ENCODE measurements at regions not wholly inside any gene's neighbourhood (a gene's known extent, or its start where the extent isn't known, plus 50 kb on each side); places are given as distances from the start of the nearest gene placed in this dataset.

- Histone ChIP-seq H3K9ac (ENCODE audit: control insufficient read depth, extremely low read depth, insufficient read depth, low read length) (no peak overlapping the region), H3K9me1 (ENCODE audit: control insufficient read depth, extremely low read depth, insufficient read depth, low read length) (no peaks in the 10 kb centered on the region), H2AFZ (ENCODE audit: control insufficient read depth, low read length) (no peak overlapping the region), H3K9me3 (ENCODE audit: control insufficient read depth, low read depth, low read length) (no peaks in the 10 kb centered on the region), H4K20me1 (ENCODE audit: control insufficient read depth, extremely low read depth, insufficient read depth, low read length) (no peaks in the 10 kb centered on the region), H3K4me3 (ENCODE audit: control insufficient read depth in 2 of 3, extremely low read depth in 1 of 3, insufficient read depth in 2 of 3, low read depth in 1 of 3, low read length in 3 of 3) (no peak overlapping the region), H3K27me3 (ENCODE audit: control insufficient read depth, extremely low read depth, insufficient read depth, low read length) (no peaks in the 10 kb centered on the region), H3K4me1 (ENCODE audit: control insufficient read depth, extremely low read depth, insufficient read depth, low read length) (no peaks in the 10 kb centered on the region), H3K79me2 (ENCODE audit: control insufficient read depth, insufficient read depth, low read length) (no peaks in the 10 kb centered on the region), H3K36me3 (ENCODE audit: control insufficient read depth in 2 of 2, extremely low read depth in 1 of 2, insufficient read depth in 2 of 2, low read length in 2 of 2) (no peaks in the 10 kb centered on the region), H3K27ac (ENCODE audit: control insufficient read depth, insufficient read depth, low read length) (no peak overlapping the region), H3K4me2 (ENCODE audit: control insufficient read depth, extremely low read depth, insufficient read depth, low read depth, low read length) (no peak overlapping the region)
- no peak for TF ChIP-seq EZH2 (IDR thresholded peaks at IDR 0.05; ENCODE audit: low read length)
- TF ChIP-seq, protein P1, sequence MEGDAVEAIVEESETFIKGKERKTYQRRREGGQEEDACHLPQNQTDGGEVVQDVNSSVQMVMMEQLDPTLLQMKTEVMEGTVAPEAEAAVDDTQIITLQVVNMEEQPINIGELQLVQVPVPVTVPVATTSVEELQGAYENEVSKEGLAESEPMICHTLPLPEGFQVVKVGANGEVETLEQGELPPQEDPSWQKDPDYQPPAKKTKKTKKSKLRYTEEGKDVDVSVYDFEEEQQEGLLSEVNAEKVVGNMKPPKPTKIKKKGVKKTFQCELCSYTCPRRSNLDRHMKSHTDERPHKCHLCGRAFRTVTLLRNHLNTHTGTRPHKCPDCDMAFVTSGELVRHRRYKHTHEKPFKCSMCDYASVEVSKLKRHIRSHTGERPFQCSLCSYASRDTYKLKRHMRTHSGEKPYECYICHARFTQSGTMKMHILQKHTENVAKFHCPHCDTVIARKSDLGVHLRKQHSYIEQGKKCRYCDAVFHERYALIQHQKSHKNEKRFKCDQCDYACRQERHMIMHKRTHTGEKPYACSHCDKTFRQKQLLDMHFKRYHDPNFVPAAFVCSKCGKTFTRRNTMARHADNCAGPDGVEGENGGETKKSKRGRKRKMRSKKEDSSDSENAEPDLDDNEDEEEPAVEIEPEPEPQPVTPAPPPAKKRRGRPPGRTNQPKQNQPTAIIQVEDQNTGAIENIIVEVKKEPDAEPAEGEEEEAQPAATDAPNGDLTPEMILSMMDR (optimal IDR thresholded peaks at IDR 0.05 in 1 of 3, IDR thresholded peaks at IDR 0.05 in 1 of 3, conservative IDR thresholded peaks at IDR 0.05 in 1 of 3; ENCODE audit: extremely low read depth in 1 of 3, insufficient read depth in 2 of 3, low read length in 3 of 3) = no peak
- FAIRE-seq (no peak), DNase-seq (ENCODE audit: low read depth, low spot score) (no peak)
- dilution Hi-C loops (cut with MboI; ENCODE audit: extremely low pct_ligation_motif_present, low sequenced_read_pairs) = no loop called here
These were observed 117.4 kb upstream of the MAP9 start for GRCh38 chr4:155494037-155494718.

DNA sequence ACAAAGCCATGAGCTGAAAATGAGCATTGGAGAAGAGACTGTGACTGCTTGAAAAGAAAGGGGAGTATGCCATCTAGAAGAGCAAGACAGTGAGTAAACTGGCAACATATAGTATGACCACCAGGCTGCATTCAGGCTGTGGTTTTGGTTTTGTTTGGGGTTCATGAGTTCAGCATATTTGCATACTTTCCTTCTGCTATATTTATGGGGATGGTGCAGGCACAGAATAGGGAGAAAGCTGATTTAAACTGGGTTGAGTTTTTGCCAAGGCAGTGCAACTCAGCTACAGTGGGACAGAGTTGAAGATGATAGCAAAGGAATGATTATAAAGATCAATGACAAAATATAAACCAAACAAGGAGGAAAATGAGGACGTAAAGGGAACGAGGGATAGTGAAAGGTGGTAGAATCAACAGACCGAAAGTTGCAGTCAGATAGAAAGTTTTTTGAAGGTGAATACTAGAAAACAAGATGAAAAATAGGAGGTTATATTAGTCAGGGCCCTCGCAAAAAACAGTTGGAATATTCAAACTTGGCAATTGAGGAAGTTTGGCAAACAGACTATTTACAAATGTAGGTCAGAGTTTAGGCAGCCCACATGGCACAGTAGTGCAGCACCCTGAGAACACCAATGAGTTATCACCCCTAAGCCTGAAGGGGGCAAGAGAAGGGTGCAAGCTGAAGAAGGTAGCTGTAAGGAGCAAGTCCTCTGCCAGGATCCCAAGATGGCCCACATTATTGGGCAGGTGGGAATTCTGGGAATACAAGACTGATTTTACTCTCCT lies 114.8 kb upstream of the MAP9 start:
- no peaks in the 10 kb centered on the region for H3K27me3 ChIP-seq (ENCODE audit: control insufficient read depth, extremely low read depth, insufficient read depth, low read length)
- H3K79me2 ChIP-seq (ENCODE audit: control insufficient read depth, insufficient read depth, low read length) = no peaks in the 10 kb centered on the region
- FAIRE-seq = no peak
- H2AFZ ChIP-seq (ENCODE audit: control insufficient read depth, low read length) = no peak overlapping the region
- no peak overlapping the region for H3K4me3 ChIP-seq (ENCODE audit: control insufficient read depth in 2 of 3, extremely low read depth in 1 of 3, insufficient read depth in 2 of 3, low read depth in 1 of 3, low read length in 3 of 3)
- no peaks in the 10 kb centered on the region for H4K20me1 ChIP-seq (ENCODE audit: control insufficient read depth, extremely low read depth, insufficient read depth, low read length)
- dilution Hi-C loops (cut with MboI; ENCODE audit: extremely low pct_ligation_motif_present, low sequenced_read_pairs) = no loop called here
- H3K27ac ChIP-seq (ENCODE audit: control insufficient read depth, insufficient read depth, low read length) = no peak overlapping the region
- no peaks in the 10 kb centered on the region for H3K4me1 ChIP-seq (ENCODE audit: control insufficient read depth, extremely low read depth, insufficient read depth, low read length)
- H3K9me3 ChIP-seq (ENCODE audit: control insufficient read depth, low read depth, low read length) = no peaks in the 10 kb centered on the region
- no peak for DNase-seq (ENCODE audit: low read depth, low spot score)
- no peak overlapping the region for H3K4me2 ChIP-seq (ENCODE audit: control insufficient read depth, extremely low read depth, insufficient read depth, low read depth, low read length)
- H3K36me3 ChIP-seq (ENCODE audit: control insufficient read depth in 2 of 2, extremely low read depth in 1 of 2, insufficient read depth in 2 of 2, low read length in 2 of 2) = no peaks in the 10 kb centered on the region
- H3K9me1 ChIP-seq (ENCODE audit: control insufficient read depth, extremely low read depth, insufficient read depth, low read length) = no peaks in the 10 kb centered on the region
- no peak overlapping the region for H3K9ac ChIP-seq (ENCODE audit: control insufficient read depth, extremely low read depth, insufficient read depth, low read length)
- TF ChIP-seq, protein P1 (optimal IDR thresholded peaks at IDR 0.05 in 1 of 3, IDR thresholded peaks at IDR 0.05 in 1 of 3, conservative IDR thresholded peaks at IDR 0.05 in 1 of 3; ENCODE audit: extremely low read depth in 1 of 3, insufficient read depth in 2 of 3, low read length in 3 of 3) = no peak
- TF ChIP-seq EZH2 (IDR thresholded peaks at IDR 0.05; ENCODE audit: low read length) = no peak
